RWPE2 (cell line): ENCODE measurements at regions not wholly inside any gene's neighbourhood (a gene's known extent, or its start where the extent isn't known, plus 50 kb on each side); places are given as distances from the start of the nearest gene placed in this dataset.
"Not testable (repeated sequence)": the region's sequence is repeated elsewhere in the genome, so short reads cannot be mapped to it uniquely, and the experiment has no call there.

ENCODE experiments used
- ATAC-seq: fragments of 200-7000 bp; cut with Tn5 transposase; 3 replicates; pipeline ENCODE4 v1.9.1; 2021; ENCODE audit warnings: low read depth
- DNase-seq: peaks from one replicate; pipeline ENCODE4 v3.0.0-alpha.2; 2020; ENCODE audit warnings: low spot score
- H3K27ac ChIP-seq: fragments of 450-650 bp; 2 replicates; pipeline ENCODE4 v1.5.1; 2017; ENCODE audit warnings: mild to moderate bottlenecking; ENCODE audit not compliant: poor library complexity, severe bottlenecking
- H3K27me3 ChIP-seq: fragments of 250-450 bp; sonication (Bioruptor Pico); 2 replicates; pipeline ENCODE4 v1.5.1; 2021; ENCODE audit warnings: mild to moderate bottlenecking, moderate library complexity; ENCODE audit not compliant: insufficient read depth, poor library complexity, severe bottlenecking
- H3K36me3 ChIP-seq: fragments of 250-450 bp; sonication (Bioruptor Pico); 2 replicates; pipeline ENCODE4 v1.5.1; 2020; ENCODE audit warnings: low read depth, mild to moderate bottlenecking, moderate library complexity
- H3K4me1 ChIP-seq: fragments of 250-450 bp; sonication (Bioruptor Pico); 2 replicates; pipeline ENCODE4 v1.5.1; 2021; ENCODE audit warnings: mild to moderate bottlenecking, moderate library complexity; ENCODE audit not compliant: insufficient read depth, poor library complexity, severe bottlenecking
- H3K4me3 ChIP-seq: fragments of 250-450 bp; sonication (Bioruptor Pico); 2 replicates; pipeline ENCODE4 v1.5.1; 2021; ENCODE audit warnings: mild to moderate bottlenecking, moderate library complexity; ENCODE audit not compliant: severe bottlenecking
- H3K9me3 ChIP-seq: fragments of 250-450 bp; sonication (Bioruptor Pico); 2 replicates; pipeline ENCODE4 v1.5.1; 2021; ENCODE audit warnings: mild to moderate bottlenecking, moderate library complexity; ENCODE audit not compliant: severe bottlenecking
- TF ChIP-seq, protein P1 (sequence below): fragments of 450-650 bp; IDR thresholded peaks from one replicate; pipeline ENCODE4 v1.5.1; 2017; ENCODE audit warnings: mild to moderate bottlenecking, moderate library complexity; ENCODE audit not compliant: poor library complexity, severe bottlenecking

DNA sequence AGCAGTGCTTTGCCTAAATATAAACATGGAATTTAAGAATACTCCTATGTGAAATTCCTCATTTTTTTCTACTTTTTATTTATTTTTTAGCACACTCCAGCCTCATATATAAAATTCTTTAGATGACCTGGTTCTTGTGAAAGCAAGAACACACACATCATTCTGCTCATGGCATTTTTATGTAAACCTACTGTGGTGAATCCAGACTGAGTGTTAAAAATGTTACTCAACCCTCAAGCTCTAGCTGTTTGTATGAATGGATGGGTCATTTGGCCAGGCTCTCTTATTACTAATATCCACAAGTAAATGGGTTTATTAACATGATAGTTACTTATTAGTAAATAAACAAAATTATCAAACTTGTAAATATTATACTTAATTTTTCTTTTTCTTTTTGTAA is 551.7 kb upstream of the LRRN3 start:
- ATAC-seq (no peak), DNase-seq (no peak)
- no peak overlapping the region for H3K4me3 ChIP-seq
- TF ChIP-seq, protein P1, sequence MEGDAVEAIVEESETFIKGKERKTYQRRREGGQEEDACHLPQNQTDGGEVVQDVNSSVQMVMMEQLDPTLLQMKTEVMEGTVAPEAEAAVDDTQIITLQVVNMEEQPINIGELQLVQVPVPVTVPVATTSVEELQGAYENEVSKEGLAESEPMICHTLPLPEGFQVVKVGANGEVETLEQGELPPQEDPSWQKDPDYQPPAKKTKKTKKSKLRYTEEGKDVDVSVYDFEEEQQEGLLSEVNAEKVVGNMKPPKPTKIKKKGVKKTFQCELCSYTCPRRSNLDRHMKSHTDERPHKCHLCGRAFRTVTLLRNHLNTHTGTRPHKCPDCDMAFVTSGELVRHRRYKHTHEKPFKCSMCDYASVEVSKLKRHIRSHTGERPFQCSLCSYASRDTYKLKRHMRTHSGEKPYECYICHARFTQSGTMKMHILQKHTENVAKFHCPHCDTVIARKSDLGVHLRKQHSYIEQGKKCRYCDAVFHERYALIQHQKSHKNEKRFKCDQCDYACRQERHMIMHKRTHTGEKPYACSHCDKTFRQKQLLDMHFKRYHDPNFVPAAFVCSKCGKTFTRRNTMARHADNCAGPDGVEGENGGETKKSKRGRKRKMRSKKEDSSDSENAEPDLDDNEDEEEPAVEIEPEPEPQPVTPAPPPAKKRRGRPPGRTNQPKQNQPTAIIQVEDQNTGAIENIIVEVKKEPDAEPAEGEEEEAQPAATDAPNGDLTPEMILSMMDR: no peak
- peak overlapping the region; percentile 43 for H3K27ac ChIP-seq
- no peaks in the 10 kb centered on the region for H3K36me3 ChIP-seq
- peaks cover 40% of the 10 kb centered on the region for H3K4me1 ChIP-seq
- no peaks in the 10 kb centered on the region for H3K27me3 ChIP-seq
- H3K9me3 ChIP-seq: no peaks in the 10 kb centered on the region

DNA sequence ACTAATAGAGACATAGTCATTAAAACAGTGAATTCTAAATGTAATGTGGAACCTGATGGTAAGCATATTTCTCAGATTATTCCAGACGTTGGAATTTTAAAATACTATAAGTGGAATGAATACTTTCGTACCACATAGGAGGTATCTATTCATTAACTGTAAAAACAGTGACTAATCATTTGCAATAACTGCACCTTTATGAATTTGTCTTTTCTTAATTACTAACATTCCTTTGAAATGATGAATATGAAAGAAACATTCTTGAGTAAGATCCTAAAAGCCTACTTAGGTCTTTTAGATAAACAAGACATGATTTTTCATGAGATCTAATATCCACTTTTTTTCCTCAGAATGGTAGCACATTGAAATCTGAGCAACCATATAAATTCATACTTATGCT is 549.0 kb upstream of the LRRN3 start:
- no peaks in the 10 kb centered on the region for H3K27me3 ChIP-seq
- no peak overlapping the region for H3K4me3 ChIP-seq
- TF ChIP-seq, protein P1: no peak
- DNase-seq (no peak), ATAC-seq (peak; percentile 89)
- no peaks in the 10 kb centered on the region for H3K9me3 ChIP-seq
- H3K36me3 ChIP-seq: no peaks in the 10 kb centered on the region
- peak overlapping the region; percentile 77 for H3K27ac ChIP-seq
- peaks cover 27% of the 10 kb centered on the region for H3K4me1 ChIP-seq

DNA sequence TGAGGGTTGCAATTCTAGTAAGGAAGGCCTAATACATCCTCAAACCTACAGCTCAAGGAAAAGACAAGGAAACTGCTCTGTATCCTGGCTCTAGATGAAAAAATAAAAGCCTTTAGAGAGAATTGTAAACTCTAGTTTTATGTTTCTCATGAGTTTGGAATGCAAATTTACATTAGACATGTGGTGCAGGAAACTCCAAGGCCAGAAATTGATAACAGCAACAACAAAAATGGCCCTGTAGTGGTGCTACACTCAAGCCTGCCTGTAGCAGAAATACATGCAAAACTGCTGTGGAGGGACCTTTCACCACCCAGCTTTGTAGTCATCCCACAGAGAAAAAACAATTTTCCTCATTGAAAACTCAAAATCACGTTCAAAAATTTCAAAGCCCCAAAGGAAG is 546.7 kb upstream of the LRRN3 start:
- DNase-seq: no peak
- ATAC-seq: no peak
- Histone ChIP-seq H3K4me1 (peaks cover 26% of the 10 kb centered on the region), H3K27me3 (no peaks in the 10 kb centered on the region), H3K9me3 (no peaks in the 10 kb centered on the region), H3K4me3 (no peak overlapping the region), H3K36me3 (no peaks in the 10 kb centered on the region), H3K27ac (peak overlapping the region; percentile 77)
- TF ChIP-seq, protein P1: no peak

DNA sequence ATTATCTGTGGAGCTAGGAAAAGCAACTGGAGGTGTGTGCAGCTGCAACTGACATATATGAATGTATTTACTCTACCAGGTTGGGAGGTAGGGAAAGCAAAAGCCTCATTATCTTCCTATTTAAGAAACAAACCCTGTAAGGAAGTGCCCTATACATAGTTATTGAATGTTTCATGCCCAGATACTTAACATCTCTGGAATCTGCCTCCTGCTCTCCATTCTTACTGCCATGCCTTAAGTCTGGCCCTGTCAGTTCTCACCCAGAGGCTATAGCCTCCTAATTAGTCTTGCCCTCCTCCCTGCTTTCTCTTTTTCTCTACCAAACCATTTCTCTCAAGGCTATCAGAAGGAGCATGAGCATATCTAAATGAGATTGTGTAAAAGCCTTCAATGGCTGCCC is 542.6 kb upstream of the LRRN3 start:
- Histone ChIP-seq H3K9me3 (peaks cover 4% of the 10 kb centered on the region), H3K4me3 (no peak overlapping the region), H3K36me3 (no peaks in the 10 kb centered on the region), H3K4me1 (no peaks in the 10 kb centered on the region), H3K27me3 (no peaks in the 10 kb centered on the region), H3K27ac (no peak overlapping the region)
- DNase-seq: no peak
- ATAC-seq: peak; percentile 33; the same call in 1 of the 3 replicates
- TF ChIP-seq, protein P1: no peak

DNA sequence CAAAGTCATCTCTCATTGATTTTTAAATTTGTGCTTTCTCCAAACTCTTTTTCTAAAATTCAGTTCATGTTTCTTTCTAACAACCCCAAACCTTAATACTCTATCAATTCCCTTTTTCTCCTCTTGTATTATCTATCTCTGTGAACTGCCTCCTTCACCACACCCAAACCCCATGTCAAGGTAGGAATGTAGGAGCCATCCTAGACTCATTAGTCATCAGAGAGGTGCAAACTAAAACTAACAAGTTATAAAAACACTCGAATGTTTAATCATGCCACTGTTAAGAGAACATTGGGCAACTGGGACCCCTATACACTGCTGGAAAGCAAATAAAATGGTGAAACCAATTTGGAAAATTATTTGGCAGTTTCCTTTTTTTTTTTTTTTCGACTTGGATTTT is 533.8 kb upstream of the LRRN3 start:
- H3K27ac ChIP-seq: no peak overlapping the region
- no peaks in the 10 kb centered on the region for H3K4me1 ChIP-seq
- no peak overlapping the region for H3K4me3 ChIP-seq
- no peaks in the 10 kb centered on the region for H3K36me3 ChIP-seq
- DNase-seq (no peak), ATAC-seq (peak; percentile 66)
- peaks cover 1% of the 10 kb centered on the region for H3K9me3 ChIP-seq
- no peaks in the 10 kb centered on the region for H3K27me3 ChIP-seq
- TF ChIP-seq, protein P1: no peak

DNA sequence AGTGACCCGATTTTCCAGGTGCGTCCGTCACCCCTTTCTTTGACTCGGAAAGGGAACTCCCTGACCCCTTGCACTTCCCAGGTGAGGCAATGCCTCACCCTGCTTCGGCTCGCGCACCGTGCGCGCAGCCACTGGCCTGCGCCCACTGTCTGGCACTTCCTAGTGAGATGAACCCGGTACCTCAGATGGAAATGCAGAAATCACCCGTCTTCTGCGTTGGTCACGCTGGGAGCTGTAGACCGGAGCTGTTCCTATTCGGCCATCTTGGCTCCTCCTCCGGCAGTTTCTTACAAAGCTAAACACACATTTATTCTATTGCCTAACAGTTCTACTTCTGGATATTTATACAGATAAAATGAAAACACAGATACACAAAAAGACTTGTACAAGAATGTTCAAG is 527.6 kb upstream of the LRRN3 start:
- H3K4me3 ChIP-seq, DNase-seq, H3K36me3 ChIP-seq, H3K27ac ChIP-seq, H3K4me1 ChIP-seq, H3K9me3 ChIP-seq, ATAC-seq, H3K27me3 ChIP-seq: not testable (repeated sequence)
